ENCODE measurements at regions not wholly inside any gene's neighbourhood (a gene's known extent, or its start where the extent isn't known, plus 50 kb on each side); places are given as distances from the start of the nearest gene placed in this dataset.

DNA sequence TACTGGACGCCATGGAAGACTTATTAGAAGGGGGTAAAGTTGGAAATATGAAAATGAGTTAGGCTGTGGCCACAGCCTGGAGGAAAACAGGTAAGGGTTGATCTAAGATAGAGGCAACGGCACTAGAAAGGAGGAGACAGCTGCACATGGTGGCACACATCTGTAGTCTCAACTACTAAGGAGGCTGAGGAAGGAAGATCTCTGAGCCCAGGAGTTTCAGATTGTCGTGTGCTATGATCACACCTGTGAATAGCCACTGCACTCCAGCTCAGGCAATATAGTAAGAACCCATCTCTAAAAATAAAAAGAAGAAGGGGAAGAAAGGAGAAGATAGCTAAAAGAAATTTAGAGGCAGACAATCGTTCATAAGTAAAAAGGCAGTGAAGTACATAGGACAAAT, 87.8 kb upstream of the SORBS2 start (continued):
- TF ChIP-seq, protein P1, sequence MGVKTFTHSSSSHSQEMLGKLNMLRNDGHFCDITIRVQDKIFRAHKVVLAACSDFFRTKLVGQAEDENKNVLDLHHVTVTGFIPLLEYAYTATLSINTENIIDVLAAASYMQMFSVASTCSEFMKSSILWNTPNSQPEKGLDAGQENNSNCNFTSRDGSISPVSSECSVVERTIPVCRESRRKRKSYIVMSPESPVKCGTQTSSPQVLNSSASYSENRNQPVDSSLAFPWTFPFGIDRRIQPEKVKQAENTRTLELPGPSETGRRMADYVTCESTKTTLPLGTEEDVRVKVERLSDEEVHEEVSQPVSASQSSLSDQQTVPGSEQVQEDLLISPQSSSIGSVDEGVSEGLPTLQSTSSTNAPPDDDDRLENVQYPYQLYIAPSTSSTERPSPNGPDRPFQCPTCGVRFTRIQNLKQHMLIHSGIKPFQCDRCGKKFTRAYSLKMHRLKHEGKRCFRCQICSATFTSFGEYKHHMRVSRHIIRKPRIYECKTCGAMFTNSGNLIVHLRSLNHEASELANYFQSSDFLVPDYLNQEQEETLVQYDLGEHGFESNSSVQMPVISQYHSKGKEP (tag by site-specific recombination; IDR thresholded peaks at IDR 0.05): no peak
- TF ChIP-seq IKZF3 (tag by site-specific recombination; IDR thresholded peaks at IDR 0.05): no peak
- TF ChIP-seq ZFP37 (tag by site-specific recombination; IDR thresholded peaks at IDR 0.05): no peak
- TF ChIP-seq, protein P2, sequence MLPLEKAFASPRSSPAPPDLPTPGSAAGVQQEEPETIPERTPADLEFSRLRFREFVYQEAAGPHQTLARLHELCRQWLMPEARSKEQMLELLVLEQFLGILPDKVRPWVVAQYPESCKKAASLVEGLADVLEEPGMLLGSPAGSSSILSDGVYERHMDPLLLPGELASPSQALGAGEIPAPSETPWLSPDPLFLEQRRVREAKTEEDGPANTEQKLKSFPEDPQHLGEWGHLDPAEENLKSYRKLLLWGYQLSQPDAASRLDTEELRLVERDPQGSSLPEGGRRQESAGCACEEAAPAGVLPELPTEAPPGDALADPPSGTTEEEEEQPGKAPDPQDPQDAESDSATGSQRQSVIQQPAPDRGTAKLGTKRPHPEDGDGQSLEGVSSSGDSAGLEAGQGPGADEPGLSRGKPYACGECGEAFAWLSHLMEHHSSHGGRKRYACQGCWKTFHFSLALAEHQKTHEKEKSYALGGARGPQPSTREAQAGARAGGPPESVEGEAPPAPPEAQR (tag by site-specific recombination; IDR thresholded peaks at IDR 0.05): no peak
- no peak for TF ChIP-seq GFI1B (tag by site-specific recombination; IDR thresholded peaks at IDR 0.05)

DNA sequence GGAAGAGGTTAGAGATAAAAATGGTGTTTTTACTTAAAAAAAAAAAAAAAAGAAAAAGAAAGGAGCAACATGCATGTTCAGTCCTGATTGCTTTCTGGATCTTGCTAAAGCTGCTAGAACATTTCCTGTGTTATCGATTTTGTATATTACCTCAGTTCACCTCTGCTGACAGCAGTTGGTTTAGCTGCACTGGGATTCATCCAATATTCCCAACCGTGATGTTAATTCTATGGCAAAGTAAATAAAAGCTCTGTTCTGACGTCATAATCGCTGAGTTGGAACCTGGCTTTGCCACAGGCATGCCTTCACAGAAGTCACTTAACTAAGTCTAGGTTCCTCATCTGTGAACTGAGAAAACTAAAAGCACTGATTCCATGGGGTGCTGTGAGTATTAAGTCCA, 90.7 kb upstream of the SORBS2 start:
- Histone ChIP-seq H3K27ac (ENCODE audit: extremely low read depth, low read depth, low read length) (no peak overlapping the region), H3K4me3 (ENCODE audit: low read depth, low read length) (no peak overlapping the region), H3K36me3 (ENCODE audit: control insufficient read depth in 2 of 2, insufficient read depth in 1 of 2, low read length in 2 of 2) (no peaks in the 10 kb centered on the region), H3K4me1 (ENCODE audit: control insufficient read depth, insufficient read depth, low read length) (no peaks in the 10 kb centered on the region), H3K9me3 (ENCODE audit: control insufficient read depth, insufficient read depth, low read depth, low read length) (no peaks in the 10 kb centered on the region)
- CTCF ChIA-PET: no interaction called here
- TF ChIP-seq ZNF629 (tag by site-specific recombination; IDR thresholded peaks at IDR 0.05) (peak; percentile 88), MYNN (tag by site-specific recombination; IDR thresholded peaks at IDR 0.05; ENCODE audit: borderline replicate concordance) (no peak), ZNF664 (tag by site-specific recombination; IDR thresholded peaks at IDR 0.05) (no peak), ZBTB21 (tag by site-specific recombination; IDR thresholded peaks at IDR 0.05) (peak; percentile 67; the same call in 1 of the 2 replicates), ZNF335 (tag by site-specific recombination; conservative IDR thresholded peaks at IDR 0.05) (peak; percentile 30; the same call in 1 of the 2 replicates), GLI4 (tag by site-specific recombination; IDR thresholded peaks at IDR 0.05) (no peak), ZNF600 (tag by site-specific recombination; IDR thresholded peaks at IDR 0.05) (peak; percentile 27; the same call in 1 of the 2 replicates), ZNF654 (tag by site-specific recombination; IDR thresholded peaks at IDR 0.05; ENCODE audit: low read depth) (no peak)
- TF ChIP-seq, protein P3, sequence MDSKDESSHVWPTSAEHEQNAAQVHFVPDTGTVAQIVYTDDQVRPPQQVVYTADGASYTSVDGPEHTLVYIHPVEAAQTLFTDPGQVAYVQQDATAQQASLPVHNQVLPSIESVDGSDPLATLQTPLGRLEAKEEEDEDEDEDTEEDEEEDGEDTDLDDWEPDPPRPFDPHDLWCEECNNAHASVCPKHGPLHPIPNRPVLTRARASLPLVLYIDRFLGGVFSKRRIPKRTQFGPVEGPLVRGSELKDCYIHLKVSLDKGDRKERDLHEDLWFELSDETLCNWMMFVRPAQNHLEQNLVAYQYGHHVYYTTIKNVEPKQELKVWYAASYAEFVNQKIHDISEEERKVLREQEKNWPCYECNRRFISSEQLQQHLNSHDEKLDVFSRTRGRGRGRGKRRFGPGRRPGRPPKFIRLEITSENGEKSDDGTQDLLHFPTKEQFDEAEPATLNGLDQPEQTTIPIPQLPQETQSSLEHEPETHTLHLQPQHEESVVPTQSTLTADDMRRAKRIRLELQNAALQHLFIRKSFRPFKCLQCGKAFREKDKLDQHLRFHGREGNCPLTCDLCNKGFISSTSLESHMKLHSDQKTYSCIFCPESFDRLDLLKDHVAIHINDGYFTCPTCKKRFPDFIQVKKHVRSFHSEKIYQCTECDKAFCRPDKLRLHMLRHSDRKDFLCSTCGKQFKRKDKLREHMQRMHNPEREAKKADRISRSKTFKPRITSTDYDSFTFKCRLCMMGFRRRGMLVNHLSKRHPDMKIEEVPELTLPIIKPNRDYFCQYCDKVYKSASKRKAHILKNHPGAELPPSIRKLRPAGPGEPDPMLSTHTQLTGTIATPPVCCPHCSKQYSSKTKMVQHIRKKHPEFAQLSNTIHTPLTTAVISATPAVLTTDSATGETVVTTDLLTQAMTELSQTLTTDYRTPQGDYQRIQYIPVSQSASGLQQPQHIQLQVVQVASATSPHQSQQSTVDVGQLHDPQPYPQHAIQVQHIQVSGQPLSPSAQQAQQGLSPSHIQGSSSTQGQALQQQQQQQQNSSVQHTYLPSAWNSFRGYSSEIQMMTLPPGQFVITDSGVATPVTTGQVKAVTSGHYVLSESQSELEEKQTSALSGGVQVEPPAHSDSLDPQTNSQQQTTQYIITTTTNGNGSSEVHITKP (tag by site-specific recombination; IDR thresholded peaks at IDR 0.05): peak; percentile 87
- TF ChIP-seq, protein P4, sequence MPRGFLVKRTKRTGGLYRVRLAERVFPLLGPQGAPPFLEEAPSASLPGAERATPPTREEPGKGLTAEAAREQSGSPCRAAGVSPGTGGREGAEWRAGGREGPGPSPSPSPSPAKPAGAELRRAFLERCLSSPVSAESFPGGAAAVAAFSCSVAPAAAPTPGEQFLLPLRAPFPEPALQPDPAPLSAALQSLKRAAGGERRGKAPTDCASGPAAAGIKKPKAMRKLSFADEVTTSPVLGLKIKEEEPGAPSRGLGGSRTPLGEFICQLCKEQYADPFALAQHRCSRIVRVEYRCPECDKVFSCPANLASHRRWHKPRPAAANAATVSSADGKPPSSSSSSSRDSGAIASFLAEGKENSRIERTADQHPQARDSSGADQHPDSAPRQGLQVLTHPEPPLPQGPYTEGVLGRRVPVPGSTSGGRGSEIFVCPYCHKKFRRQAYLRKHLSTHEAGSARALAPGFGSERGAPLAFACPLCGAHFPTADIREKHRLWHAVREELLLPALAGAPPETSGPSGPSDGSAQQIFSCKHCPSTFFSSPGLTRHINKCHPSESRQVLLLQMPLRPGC (tag by site-specific recombination; IDR thresholded peaks at IDR 0.05): 0 out of 2 replicates have a peak, but pooled peaks have one; percentile 45
- TF ChIP-seq, protein P5, sequence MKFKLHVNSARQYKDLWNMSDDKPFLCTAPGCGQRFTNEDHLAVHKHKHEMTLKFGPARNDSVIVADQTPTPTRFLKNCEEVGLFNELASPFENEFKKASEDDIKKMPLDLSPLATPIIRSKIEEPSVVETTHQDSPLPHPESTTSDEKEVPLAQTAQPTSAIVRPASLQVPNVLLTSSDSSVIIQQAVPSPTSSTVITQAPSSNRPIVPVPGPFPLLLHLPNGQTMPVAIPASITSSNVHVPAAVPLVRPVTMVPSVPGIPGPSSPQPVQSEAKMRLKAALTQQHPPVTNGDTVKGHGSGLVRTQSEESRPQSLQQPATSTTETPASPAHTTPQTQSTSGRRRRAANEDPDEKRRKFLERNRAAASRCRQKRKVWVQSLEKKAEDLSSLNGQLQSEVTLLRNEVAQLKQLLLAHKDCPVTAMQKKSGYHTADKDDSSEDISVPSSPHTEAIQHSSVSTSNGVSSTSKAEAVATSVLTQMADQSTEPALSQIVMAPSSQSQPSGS (tag by site-specific recombination; IDR thresholded peaks at IDR 0.05; ENCODE audit: low read depth): peak; percentile 82
- POLR2A ChIA-PET: no interaction called here
